ENCODE measurements at regions not wholly inside any gene's neighbourhood (a gene's known extent, or its start where the extent isn't known, plus 50 kb on each side); places are given as distances from the start of the nearest gene placed in this dataset.

DNA sequence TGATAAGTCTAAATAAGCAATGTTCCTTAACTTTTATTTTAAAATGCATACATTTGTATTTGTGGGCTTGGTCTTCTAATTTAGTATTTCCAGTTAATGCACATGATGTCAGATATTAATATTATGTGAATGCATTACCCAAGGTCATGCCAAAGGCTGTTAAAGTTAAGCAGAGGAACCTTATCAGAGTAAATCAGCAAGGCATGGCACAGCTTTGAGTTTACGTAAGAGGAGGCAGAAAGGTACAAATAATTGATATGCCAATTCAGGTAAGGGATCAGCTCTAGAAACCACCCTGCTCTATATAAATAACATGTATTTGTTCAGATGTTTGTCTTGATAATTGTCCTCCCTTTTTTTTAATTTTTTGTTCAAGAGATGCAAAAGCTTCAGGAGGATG is 64.5 kb upstream of the CHRM3 start (continued):
- TF ChIP-seq, protein P1, sequence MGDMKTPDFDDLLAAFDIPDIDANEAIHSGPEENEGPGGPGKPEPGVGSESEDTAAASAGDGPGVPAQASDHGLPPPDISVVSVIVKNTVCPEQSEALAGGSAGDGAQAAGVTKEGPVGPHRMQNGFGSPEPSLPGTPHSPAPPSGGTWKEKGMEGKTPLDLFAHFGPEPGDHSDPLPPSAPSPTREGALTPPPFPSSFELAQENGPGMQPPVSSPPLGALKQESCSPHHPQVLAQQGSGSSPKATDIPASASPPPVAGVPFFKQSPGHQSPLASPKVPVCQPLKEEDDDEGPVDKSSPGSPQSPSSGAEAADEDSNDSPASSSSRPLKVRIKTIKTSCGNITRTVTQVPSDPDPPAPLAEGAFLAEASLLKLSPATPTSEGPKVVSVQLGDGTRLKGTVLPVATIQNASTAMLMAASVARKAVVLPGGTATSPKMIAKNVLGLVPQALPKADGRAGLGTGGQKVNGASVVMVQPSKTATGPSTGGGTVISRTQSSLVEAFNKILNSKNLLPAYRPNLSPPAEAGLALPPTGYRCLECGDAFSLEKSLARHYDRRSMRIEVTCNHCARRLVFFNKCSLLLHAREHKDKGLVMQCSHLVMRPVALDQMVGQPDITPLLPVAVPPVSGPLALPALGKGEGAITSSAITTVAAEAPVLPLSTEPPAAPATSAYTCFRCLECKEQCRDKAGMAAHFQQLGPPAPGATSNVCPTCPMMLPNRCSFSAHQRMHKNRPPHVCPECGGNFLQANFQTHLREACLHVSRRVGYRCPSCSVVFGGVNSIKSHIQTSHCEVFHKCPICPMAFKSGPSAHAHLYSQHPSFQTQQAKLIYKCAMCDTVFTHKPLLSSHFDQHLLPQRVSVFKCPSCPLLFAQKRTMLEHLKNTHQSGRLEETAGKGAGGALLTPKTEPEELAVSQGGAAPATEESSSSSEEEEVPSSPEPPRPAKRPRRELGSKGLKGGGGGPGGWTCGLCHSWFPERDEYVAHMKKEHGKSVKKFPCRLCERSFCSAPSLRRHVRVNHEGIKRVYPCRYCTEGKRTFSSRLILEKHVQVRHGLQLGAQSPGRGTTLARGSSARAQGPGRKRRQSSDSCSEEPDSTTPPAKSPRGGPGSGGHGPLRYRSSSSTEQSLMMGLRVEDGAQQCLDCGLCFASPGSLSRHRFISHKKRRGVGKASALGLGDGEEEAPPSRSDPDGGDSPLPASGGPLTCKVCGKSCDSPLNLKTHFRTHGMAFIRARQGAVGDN (CRISPR knock-in tag; IDR thresholded peaks at IDR 0.05), result no peak
- TF ChIP-seq RXRB (CRISPR knock-in tag; IDR thresholded peaks at IDR 0.05; ENCODE audit: borderline replicate concordance) (no peak), MAFK (conservative IDR thresholded peaks at IDR 0.05 in 1 of 2, IDR thresholded peaks at IDR 0.05 in 1 of 2; ENCODE audit: low read length in 2 of 2) (no peak)

- H2AFZ ChIP-seq (ENCODE audit: low read length), result no peak overlapping the region
- no peaks in the 10 kb centered on the region for H3K4me1 ChIP-seq (ENCODE audit: insufficient read depth, low read length)
- FAIRE-seq (no peak), ATAC-seq (no peak), DNase-seq (ENCODE audit: low spot score) (no peak)
- H3K9me3 ChIP-seq (ENCODE audit: low read length), result peaks cover 82% of the 10 kb centered on the region
- no peak overlapping the region for H3K27ac ChIP-seq (ENCODE audit: extremely low read length, insufficient read depth, low read length)
- H3K9ac ChIP-seq (ENCODE audit: insufficient read depth, low read depth, low read length), result no peak overlapping the region
- TF ChIP-seq NFYC (CRISPR knock-in tag; IDR thresholded peaks at IDR 0.05) (no peak), ATF6 (CRISPR knock-in tag; conservative IDR thresholded peaks at IDR 0.05) (no peak), ZNF563 (CRISPR knock-in tag; IDR thresholded peaks at IDR 0.05) (no peak), ZNF503 (CRISPR knock-in tag; IDR thresholded peaks at IDR 0.05) (no peak), BCL6 (CRISPR knock-in tag; IDR thresholded peaks at IDR 0.05) (no peak)
- TF ChIP-seq, protein P2, sequence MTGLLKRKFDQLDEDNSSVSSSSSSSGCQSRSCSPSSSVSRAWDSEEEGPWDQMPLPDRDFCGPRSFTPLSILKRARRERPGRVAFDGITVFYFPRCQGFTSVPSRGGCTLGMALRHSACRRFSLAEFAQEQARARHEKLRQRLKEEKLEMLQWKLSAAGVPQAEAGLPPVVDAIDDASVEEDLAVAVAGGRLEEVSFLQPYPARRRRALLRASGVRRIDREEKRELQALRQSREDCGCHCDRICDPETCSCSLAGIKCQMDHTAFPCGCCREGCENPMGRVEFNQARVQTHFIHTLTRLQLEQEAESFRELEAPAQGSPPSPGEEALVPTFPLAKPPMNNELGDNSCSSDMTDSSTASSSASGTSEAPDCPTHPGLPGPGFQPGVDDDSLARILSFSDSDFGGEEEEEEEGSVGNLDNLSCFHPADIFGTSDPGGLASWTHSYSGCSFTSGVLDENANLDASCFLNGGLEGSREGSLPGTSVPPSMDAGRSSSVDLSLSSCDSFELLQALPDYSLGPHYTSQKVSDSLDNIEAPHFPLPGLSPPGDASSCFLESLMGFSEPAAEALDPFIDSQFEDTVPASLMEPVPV (CRISPR knock-in tag; IDR thresholded peaks at IDR 0.05), result no peak
- H4K20me1 ChIP-seq (ENCODE audit: insufficient read depth, low read length), result no peaks in the 10 kb centered on the region
- in situ Hi-C loops (cut with HindIII; ENCODE audit: extremely low pct_ligation_motif_present, low pct_unique_long_range_greater_than_20kb), result no loop called here
- no TSS peak for BruUV-seq (replicated peaks)
- H3K36me3 ChIP-seq (replicated peaks in 1 of 2; ENCODE audit: control insufficient read depth in 1 of 2, insufficient read depth in 2 of 2, low read length in 2 of 2), result no peaks in the 10 kb centered on the region
- H3K4me3 ChIP-seq (replicated peaks in 1 of 3; ENCODE audit: insufficient read depth in 1 of 3, low read depth in 2 of 3, low read length in 3 of 3), result no peak overlapping the region
- H3K79me2 ChIP-seq (ENCODE audit: insufficient read depth, low read length), result no peaks in the 10 kb centered on the region
- no peak overlapping the region for H3K4me2 ChIP-seq (ENCODE audit: low read depth, low read length)
- WGBS (ENCODE audit: low lambda C conversion rate), result 95% methylated on average over 1 of the region's 1 CpG
- ChIA-PET POLR2A (no interaction called here), CTCF (ENCODE audit: low intra/inter-chr PET ratio, low total read pairs) (no interaction called here)
- H3K27me3 ChIP-seq (ENCODE audit: control insufficient read depth in 1 of 2, insufficient read depth in 2 of 2, low read length in 2 of 2), result no peaks in the 10 kb centered on the region
- intact Hi-C loops (cut with micrococcal nuclease; ENCODE audit: unreplicated experiment), result no loop called here
These were observed 68.4 kb upstream of the CHRM3 start for GRCh38 chr1:239317948-239318347.
